A673 (cell line): ENCODE measurements at regions not wholly inside any gene's neighbourhood (a gene's known extent, or its start where the extent isn't known, plus 50 kb on each side); places are given as distances from the start of the nearest gene placed in this dataset.

ENCODE experiments used
- EZH2 ChIP-seq: fragments of 200-600 bp; sonication (generic); IDR thresholded peaks from 2 replicates; pipeline ENCODE4 v1.6.1; 2017; ENCODE audit warnings: borderline replicate concordance, low read depth, mild to moderate bottlenecking, mixed read lengths, antibody characterized with exemption, low read length; ENCODE audit not compliant: poor library complexity, severe bottlenecking
- TF ChIP-seq, protein P1 (sequence below): fragments of 300-800, 200-600 bp; sonication (generic); conservative IDR thresholded peaks from 2 replicates; pipeline ENCODE4 v1.5.1; 2017; ENCODE audit warnings: low read depth, mild to moderate bottlenecking, antibody characterized with exemption, low read length, moderate library complexity, mixed read lengths

DNA sequence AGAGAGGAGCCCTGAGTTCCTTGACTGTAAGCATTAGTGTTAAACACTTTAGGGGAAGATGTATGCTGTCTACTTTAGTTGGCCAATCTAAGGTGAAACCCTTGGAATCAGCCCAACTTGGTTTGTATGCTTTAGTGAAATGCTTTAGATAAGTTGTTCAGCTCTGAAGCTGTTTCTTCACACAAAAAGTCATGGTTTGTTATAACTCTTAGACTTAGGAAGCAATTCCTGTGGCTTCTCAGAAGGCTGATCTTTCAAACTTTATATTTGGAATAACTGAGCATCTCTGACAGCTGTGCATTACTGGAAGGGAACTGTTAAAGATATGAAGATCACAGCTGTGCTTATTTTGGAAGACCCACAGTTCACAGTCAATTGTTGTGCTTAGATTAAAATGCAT is 714.1 kb downstream of the FAT4 start:
- TF ChIP-seq, protein P1, sequence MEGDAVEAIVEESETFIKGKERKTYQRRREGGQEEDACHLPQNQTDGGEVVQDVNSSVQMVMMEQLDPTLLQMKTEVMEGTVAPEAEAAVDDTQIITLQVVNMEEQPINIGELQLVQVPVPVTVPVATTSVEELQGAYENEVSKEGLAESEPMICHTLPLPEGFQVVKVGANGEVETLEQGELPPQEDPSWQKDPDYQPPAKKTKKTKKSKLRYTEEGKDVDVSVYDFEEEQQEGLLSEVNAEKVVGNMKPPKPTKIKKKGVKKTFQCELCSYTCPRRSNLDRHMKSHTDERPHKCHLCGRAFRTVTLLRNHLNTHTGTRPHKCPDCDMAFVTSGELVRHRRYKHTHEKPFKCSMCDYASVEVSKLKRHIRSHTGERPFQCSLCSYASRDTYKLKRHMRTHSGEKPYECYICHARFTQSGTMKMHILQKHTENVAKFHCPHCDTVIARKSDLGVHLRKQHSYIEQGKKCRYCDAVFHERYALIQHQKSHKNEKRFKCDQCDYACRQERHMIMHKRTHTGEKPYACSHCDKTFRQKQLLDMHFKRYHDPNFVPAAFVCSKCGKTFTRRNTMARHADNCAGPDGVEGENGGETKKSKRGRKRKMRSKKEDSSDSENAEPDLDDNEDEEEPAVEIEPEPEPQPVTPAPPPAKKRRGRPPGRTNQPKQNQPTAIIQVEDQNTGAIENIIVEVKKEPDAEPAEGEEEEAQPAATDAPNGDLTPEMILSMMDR, result no peak
- TF ChIP-seq EZH2, result no peak
